ENCODE measurements at regions not wholly inside any gene's neighbourhood (a gene's known extent, or its start where the extent isn't known, plus 50 kb on each side); places are given as distances from the start of the nearest gene placed in this dataset.
"Not testable (repeated sequence)": the region's sequence is repeated elsewhere in the genome, so short reads cannot be mapped to it uniquely, and the experiment has no call there.

- WGBS: 40% methylated on average over 2 of the region's 2 CpGs
- peak; percentile 17 for DNase-seq (ENCODE audit: extremely low spot score)
- no peak overlapping the region for H3K27ac ChIP-seq (ENCODE audit: low read depth)
- no peaks in the 10 kb centered on the region for H3K4me1 ChIP-seq (ENCODE audit: insufficient read depth)
- no peak overlapping the region for H3K4me3 ChIP-seq (ENCODE audit: low read depth, low read length)
- no peaks in the 10 kb centered on the region for H3K36me3 ChIP-seq (ENCODE audit: insufficient read depth)
These were observed 1121.5 kb downstream of the NAALADL2 start for GRCh38 chr3:175980486-175981090.

- WGBS: 97% methylated on average over 32 of the region's 32 CpGs
- no peak for DNase-seq (ENCODE audit: extremely low spot score)
- no peak overlapping the region for H3K27ac ChIP-seq (ENCODE audit: low read depth)
- H3K36me3 ChIP-seq (ENCODE audit: insufficient read depth): no peaks in the 10 kb centered on the region
- H3K4me3 ChIP-seq (ENCODE audit: low read depth, low read length): no peak overlapping the region
- H3K4me1 ChIP-seq (ENCODE audit: insufficient read depth): no peaks in the 10 kb centered on the region
These were observed 1119.0 kb downstream of the NAALADL2 start for GRCh38 chr3:175977968-175978752.

DNA sequence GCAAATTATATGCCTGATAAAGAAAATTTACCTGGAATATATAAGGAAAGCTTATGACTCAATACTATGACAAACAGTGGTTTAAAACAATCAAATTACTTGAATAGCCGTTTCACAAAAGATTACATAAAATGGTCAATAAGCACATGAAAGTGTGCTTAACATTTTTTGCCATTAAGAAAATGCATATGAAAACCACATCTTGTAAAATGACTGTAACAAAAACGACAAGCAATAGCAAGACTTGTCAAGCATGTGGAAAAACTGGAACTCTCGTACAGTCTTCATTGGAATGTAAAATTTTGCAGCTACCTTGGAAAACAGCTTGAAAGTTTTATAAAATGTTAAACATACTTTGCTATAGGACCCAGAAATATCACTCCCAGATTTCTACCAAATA, 1110.3 kb downstream of the NAALADL2 start:
- 82% methylated on average over 3 of the region's 3 CpGs for WGBS
- Histone ChIP-seq H3K27ac (ENCODE audit: low read depth) (no peak overlapping the region), H3K36me3 (ENCODE audit: insufficient read depth) (no peaks in the 10 kb centered on the region), H3K4me3 (ENCODE audit: low read depth, low read length) (no peak overlapping the region), H3K4me1 (ENCODE audit: insufficient read depth) (no peaks in the 10 kb centered on the region)
- no peak for DNase-seq (ENCODE audit: extremely low spot score)

- WGBS: 32% methylated on average over 1 of the region's 1 CpG
- no peak for DNase-seq (ENCODE audit: extremely low spot score)
- Histone ChIP-seq H3K4me1 (ENCODE audit: insufficient read depth) (no peaks in the 10 kb centered on the region), H3K36me3 (ENCODE audit: insufficient read depth) (no peaks in the 10 kb centered on the region), H3K4me3 (ENCODE audit: low read depth, low read length) (no peak overlapping the region), H3K27ac (ENCODE audit: low read depth) (no peak overlapping the region)
These were observed 1105.9 kb downstream of the NAALADL2 start for GRCh38 chr3:175965036-175965435.

DNA sequence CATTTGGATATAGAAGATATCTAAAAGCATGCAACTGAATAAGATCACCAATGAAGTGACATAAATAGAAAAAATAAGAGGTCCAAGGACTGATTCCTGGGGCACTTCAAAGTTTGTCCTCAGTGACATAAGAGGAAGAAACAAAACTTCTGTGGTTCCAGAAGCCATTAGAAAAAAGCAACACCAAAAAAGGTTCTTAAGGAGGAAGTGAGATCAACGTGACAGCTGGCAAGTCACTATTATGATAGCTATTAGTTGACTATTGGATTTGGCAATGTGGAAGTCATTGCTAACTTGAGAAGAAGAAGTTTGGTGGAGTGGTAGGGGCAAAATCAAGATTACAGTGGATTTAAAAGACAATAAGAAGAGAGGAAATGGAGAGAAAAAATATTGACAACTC, 1098.3 kb downstream of the NAALADL2 start:
- DNase-seq (ENCODE audit: extremely low spot score): no peak
- WGBS: 70% methylated on average over 1 of the region's 1 CpG
- Histone ChIP-seq H3K4me3 (ENCODE audit: low read depth, low read length) (no peak overlapping the region), H3K36me3 (ENCODE audit: insufficient read depth) (no peaks in the 10 kb centered on the region), H3K4me1 (ENCODE audit: insufficient read depth) (no peaks in the 10 kb centered on the region), H3K27ac (ENCODE audit: low read depth) (no peak overlapping the region)

GRCh38 chr3:175956964-175957363, 1097.8 kb downstream of the NAALADL2 start:
- no peaks in the 10 kb centered on the region for H3K36me3 ChIP-seq (ENCODE audit: insufficient read depth)
- H3K4me1 ChIP-seq (ENCODE audit: insufficient read depth): no peaks in the 10 kb centered on the region
- no peak overlapping the region for H3K27ac ChIP-seq (ENCODE audit: low read depth)
- 82% methylated on average over 3 of the region's 3 CpGs for WGBS
- no peak for DNase-seq (ENCODE audit: extremely low spot score)
- no peak overlapping the region for H3K4me3 ChIP-seq (ENCODE audit: low read depth, low read length)

DNA sequence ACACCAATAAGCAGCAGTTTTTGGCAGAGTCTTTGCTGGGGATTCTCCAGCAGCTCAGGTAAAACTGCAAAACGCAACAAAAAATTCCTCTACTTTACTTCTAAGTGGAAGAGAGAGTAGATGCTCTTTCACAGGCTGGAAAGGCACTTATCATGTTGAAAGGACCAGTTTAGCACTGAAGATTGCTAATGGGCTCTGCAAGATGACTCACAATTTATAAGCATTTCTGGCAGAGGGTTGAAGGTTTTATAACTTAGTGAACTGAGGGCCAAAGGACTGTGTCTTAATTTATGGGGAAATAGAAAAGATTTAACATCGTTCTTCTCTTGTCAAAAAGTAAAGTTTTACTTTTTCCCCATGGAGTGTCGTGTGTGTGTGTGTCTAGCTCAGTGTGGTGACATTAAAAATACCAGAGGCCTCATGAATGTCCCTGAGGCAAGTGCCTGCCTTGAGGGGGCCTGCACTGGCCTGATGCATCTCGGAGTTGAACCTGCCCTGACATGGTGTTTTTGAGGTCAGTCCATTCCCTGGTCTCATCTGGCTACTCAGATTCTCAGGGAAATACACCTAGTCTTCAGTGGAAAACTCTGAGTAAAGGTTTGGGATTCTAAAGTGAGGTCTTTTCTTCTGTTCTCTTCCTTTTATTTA, 1092.0 kb downstream of the NAALADL2 start:
- no peak overlapping the region for H3K4me3 ChIP-seq (ENCODE audit: low read depth, low read length)
- no peak for DNase-seq (ENCODE audit: extremely low spot score)
- no peaks in the 10 kb centered on the region for H3K36me3 ChIP-seq (ENCODE audit: insufficient read depth)
- H3K27ac ChIP-seq (ENCODE audit: low read depth): no peak overlapping the region
- 25% methylated on average over 4 of the region's 4 CpGs for WGBS
- no peaks in the 10 kb centered on the region for H3K4me1 ChIP-seq (ENCODE audit: insufficient read depth)

- H3K4me3 ChIP-seq (ENCODE audit: low read depth, low read length): no peak overlapping the region
- H3K36me3 ChIP-seq (ENCODE audit: insufficient read depth): no peaks in the 10 kb centered on the region
- no peak overlapping the region for H3K27ac ChIP-seq (ENCODE audit: low read depth)
- 75% methylated on average over 3 of the region's 3 CpGs for whole genome bisulfite sequencing
- no peaks in the 10 kb centered on the region for H3K4me1 ChIP-seq (ENCODE audit: insufficient read depth)
- DNase-seq (ENCODE audit: extremely low spot score): no peak
These were observed 1088.9 kb downstream of the NAALADL2 start for GRCh38 chr3:175948041-175948440.

- no peaks in the 10 kb centered on the region for H3K4me1 ChIP-seq (ENCODE audit: insufficient read depth)
- no peak for DNase-seq (ENCODE audit: extremely low spot score)
- H3K4me3 ChIP-seq (ENCODE audit: low read depth, low read length): no peak overlapping the region
- no peaks in the 10 kb centered on the region for H3K36me3 ChIP-seq (ENCODE audit: insufficient read depth)
- H3K27ac ChIP-seq (ENCODE audit: low read depth): no peak overlapping the region
These were observed 1082.2 kb downstream of the NAALADL2 start for GRCh38 chr3:175941352-175941751.

GRCh38 chr3:175940881-175941280, 1081.7 kb downstream of the NAALADL2 start:
- Histone ChIP-seq H3K4me3 (ENCODE audit: low read depth, low read length) (no peak overlapping the region), H3K4me1 (ENCODE audit: insufficient read depth) (no peaks in the 10 kb centered on the region), H3K27ac (ENCODE audit: low read depth) (no peak overlapping the region), H3K36me3 (ENCODE audit: insufficient read depth) (no peaks in the 10 kb centered on the region)
- DNase-seq (ENCODE audit: extremely low spot score): no peak
- WGBS: 83% methylated on average over 6 of the region's 6 CpGs

- no peaks in the 10 kb centered on the region for H3K36me3 ChIP-seq (ENCODE audit: insufficient read depth)
- 95% methylated on average over 5 of the region's 5 CpGs for WGBS
- DNase-seq (ENCODE audit: extremely low spot score): no peak
- no peaks in the 10 kb centered on the region for H3K4me1 ChIP-seq (ENCODE audit: insufficient read depth)
- H3K27ac ChIP-seq (ENCODE audit: low read depth): no peak overlapping the region
- no peak overlapping the region for H3K4me3 ChIP-seq (ENCODE audit: low read depth, low read length)
These were observed 1081.1 kb downstream of the NAALADL2 start for GRCh38 chr3:175940243-175940642.

- H3K27ac ChIP-seq (ENCODE audit: low read depth); H3K4me1 ChIP-seq (ENCODE audit: insufficient read depth); DNase-seq (ENCODE audit: extremely low spot score); H3K4me3 ChIP-seq (ENCODE audit: low read depth, low read length); H3K36me3 ChIP-seq (ENCODE audit: insufficient read depth): not testable (repeated sequence)
- 97% methylated on average over 22 of the region's 22 CpGs for WGBS
These were observed 1078.2 kb downstream of the NAALADL2 start for GRCh38 chr3:175937367-175937766.

GRCh38 chr3:175932586-175932985, 1073.5 kb downstream of the NAALADL2 start:
- H3K4me1 ChIP-seq (ENCODE audit: insufficient read depth): no peaks in the 10 kb centered on the region

DNA sequence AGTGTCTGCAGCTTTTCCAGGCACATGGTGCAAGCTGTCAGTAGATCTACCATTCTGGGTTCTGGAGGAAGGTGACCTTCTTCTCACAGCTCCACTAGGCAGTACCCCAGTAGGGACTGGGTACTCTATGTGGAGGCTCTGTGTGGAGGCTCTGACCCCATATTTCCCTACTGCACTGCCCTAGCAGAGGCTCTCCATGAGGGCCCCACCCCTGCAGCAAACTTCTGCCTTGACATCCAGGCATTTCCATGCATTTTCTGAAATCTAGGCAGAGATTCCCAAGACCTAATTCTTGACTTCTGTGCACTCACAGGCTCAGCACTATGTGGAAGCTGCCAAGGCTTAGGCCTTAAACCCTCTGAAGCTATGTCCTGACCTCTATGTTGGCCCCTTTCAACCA, 1060.0 kb downstream of the NAALADL2 start:
- H3K4me3 ChIP-seq (ENCODE audit: low read depth, low read length): no peak overlapping the region

More at GRCh38 chr3:175932586-175932985, 1073.5 kb downstream of the NAALADL2 start:
- H3K27ac ChIP-seq (ENCODE audit: low read depth): no peak overlapping the region
- no peak overlapping the region for H3K4me3 ChIP-seq (ENCODE audit: low read depth, low read length)
- DNase-seq (ENCODE audit: extremely low spot score): no peak
- H3K36me3 ChIP-seq (ENCODE audit: insufficient read depth): no peaks in the 10 kb centered on the region

More for the DNA sequence above, 1060.0 kb downstream of the NAALADL2 start:
- Histone ChIP-seq H3K36me3 (ENCODE audit: insufficient read depth) (no peaks in the 10 kb centered on the region), H3K4me1 (ENCODE audit: insufficient read depth) (no peaks in the 10 kb centered on the region), H3K27ac (ENCODE audit: low read depth) (no peak overlapping the region)
- no peak for DNase-seq (ENCODE audit: extremely low spot score)
